ENCODE measurements at regions not wholly inside any gene's neighbourhood (a gene's known extent, or its start where the extent isn't known, plus 50 kb on each side); places are given as distances from the start of the nearest gene placed in this dataset.
"Not testable (repeated sequence)": the region's sequence is repeated elsewhere in the genome, so short reads cannot be mapped to it uniquely, and the experiment has no call there.

GRCh38 chr18:4631239-4631638, 176.1 kb upstream of the DLGAP1 start:
- DNase-seq = no peak

DNA sequence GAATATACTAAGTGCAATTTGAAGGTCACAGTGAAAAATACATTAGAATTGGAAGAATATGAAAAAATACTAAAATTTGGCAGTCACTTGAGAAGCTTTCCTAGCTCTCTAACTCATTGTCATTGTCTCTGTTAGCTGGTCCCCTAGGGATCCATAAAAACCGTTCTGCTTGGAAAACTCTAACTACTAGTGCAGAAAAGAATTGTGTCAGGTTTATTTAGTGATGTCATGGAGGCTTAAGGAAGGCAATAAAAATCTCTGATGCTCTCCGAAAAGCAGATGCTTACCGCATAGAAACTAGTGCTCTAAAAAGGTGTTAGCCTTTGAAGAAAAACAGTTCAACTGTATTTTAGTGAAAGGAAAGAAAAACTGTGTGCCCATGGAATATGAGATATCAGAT, 150.1 kb upstream of the DLGAP1 start:
- DNase-seq = no peak

DNA sequence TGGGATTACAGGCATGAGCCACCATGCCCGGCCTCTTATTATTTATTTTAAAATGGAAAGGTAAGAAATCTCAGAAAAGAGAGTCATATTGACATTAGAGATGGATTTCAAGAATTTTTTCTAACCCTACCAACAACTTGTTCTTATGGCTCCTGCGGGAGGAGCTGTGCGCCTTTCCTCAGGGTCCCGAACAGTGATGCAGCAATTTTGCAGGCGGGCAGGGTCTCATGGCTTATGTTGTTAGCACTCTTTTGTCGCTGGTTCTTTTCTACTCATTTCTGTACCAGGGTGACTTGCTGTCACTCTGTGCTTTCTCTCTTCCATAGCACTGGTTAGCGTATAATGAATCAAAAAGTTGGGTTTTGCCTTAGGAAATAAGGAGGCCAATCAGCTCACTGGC, 148.8 kb upstream of the DLGAP1 start:
- DNase-seq = no peak

DNA sequence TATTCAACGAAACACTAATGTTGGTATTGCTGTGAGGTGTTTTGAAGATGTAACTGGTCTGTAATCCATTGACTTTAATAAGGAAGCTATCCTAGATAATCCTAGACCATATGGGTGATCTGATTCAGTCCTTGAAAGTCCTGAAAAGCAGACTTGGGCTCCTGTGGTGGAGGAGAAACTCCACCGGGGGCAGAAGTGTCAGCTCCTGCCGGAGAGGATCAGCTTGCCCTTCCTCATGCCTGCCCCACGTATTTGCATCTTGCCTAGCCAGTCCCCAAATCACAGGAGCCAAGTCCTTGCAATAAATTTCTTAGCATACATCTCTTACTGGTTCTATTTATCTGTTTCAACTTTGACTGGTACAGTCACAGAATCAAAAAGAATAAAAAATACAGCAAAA, 144.2 kb upstream of the DLGAP1 start:
- DNase-seq = no peak

DNA sequence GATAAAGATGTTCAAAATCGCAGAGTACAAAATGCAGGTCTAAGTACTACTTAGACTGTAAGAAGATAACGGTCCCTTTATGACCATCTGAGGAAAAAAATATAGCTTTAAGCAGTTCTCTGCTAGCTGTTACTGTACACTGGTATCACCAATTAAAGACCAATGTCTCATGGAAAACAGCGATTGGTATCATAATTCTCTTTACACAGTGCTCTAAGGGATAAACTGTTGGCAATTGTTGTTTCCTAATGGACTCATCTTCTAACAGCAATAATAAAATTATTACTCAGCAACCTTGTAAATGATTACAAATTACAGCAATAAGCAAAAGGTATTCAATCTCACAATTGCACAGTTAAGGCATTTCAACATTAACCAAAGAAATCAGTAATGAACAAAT, 142.2 kb upstream of the DLGAP1 start:
- no peak for DNase-seq

GRCh38 chr18:4593895-4594294, 138.8 kb upstream of the DLGAP1 start:
- DNase-seq = no peak

DNA sequence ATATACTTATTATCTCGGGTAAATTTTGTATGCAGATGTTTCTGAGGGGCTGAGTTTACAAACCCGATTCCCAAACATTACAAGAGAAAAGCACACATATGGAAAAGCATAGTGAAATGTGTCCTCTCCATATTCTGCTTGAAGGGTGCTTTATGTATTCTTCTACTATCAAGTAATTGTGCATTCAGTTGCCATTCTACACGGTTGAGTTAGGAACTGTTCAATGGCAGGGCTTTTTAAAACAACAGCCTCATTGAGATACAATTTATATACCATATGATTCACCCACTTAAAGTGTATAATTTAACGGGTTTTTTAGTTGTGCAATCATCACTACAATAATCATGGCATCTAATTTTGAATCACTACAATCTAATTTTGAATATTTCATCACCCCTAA, 138.4 kb upstream of the DLGAP1 start:
- DNase-seq = no peak

GRCh38 chr18:4589056-4589800, 134.1 kb upstream of the DLGAP1 start:
- DNase-seq = no peak

DNA sequence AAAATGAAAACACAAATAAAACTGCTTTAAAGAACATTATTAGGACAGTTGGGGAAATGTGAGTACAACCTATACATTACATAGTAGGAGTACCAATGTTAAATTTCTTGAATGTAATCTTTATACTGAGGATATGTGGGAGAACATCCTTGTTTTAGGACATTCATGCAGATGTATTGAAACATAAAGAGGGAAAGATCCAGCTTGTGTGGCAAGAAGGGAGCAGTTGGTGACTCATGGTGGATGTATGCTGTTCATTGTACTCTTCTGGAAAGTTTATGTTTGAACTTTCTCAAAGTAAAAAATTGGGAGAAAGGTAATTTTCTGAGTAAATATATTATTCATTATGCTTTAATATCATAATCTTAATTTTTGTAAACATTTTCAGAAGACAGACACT, 132.1 kb upstream of the DLGAP1 start:
- no peak for DNase-seq

GRCh38 chr18:4586731-4587130, 131.6 kb upstream of the DLGAP1 start:
- no peak for DNase-seq

- no peak for DNase-seq
These were observed 127.6 kb upstream of the DLGAP1 start for GRCh38 chr18:4582431-4583335.

GRCh38 chr18:4581966-4582365, 126.9 kb upstream of the DLGAP1 start:
- no peak for DNase-seq

- no peak for DNase-seq
These were observed 123.3 kb upstream of the DLGAP1 start for GRCh38 chr18:4578449-4578848.

DNA sequence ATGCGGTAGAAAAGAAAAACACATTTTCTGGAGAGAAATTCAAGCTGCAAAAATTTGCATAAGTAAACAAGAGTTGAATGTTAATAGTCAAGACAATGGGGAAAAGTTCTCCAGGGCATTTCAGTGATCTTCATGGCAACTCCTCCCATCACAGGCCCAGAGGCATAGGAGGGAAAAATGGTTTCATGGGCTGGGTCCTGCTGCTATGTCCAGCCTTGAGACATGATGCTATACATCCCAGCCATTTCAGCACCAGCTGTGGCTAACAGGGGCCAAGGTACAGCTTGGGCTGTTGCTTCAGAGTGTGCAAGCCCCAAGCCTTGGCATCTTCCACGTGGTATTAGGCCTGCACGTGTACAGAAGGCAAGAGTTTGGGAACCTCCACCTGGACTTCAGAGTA, 118.6 kb upstream of the DLGAP1 start:
- DNase-seq = no peak

- no peak for DNase-seq
These were observed 102.4 kb upstream of the DLGAP1 start for GRCh38 chr18:4557502-4557901.

DNA sequence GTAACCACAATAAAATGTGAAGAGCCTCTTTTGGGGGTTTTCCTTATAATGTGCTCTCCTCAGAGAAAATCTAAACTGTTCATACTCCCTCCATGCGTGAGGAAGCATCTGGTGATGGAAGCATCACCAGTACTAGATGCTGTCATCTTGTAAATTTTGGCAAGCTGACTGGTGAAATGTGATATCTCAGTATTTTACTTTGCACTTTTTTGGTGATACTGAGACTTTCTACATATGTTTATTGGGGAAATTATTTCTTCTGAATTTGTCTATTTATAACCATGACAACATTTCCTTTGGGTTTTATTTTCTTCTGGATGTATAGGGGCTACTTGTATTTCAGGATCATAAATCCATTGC, 95.9 kb upstream of the DLGAP1 start:
- no peak for DNase-seq

DNA sequence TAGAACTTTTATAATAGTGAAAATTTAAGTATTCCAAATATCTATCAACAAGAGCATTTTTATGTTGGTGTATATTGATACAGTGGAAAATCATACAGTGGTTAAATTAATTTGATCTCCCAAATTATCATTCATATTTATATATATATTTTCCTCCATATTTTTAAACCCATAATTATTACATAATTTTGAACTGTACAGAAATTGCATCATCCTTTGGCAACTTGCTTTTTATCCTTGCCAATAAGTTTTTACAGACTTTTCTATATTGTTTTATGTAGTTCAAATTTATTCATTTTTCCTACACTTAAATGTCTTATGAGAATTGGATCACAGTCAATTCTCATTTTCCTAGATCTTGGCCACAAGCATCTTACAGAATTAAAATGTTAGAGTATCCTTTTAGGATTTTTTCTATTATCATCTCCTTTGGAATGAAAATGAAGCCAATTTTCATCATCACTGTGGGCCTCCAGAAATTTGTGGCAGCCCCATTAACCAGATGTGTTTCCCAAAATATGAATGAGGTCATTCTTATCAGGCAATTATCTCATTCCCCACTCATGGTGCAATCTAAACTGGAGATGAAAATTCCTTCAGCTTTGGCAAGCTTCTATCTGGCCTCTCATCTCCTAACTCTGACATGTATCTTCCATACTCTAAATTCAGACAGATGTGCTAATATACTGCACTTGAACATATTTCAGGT, 94.2 kb upstream of the DLGAP1 start:
- DNase-seq = no peak

DNA sequence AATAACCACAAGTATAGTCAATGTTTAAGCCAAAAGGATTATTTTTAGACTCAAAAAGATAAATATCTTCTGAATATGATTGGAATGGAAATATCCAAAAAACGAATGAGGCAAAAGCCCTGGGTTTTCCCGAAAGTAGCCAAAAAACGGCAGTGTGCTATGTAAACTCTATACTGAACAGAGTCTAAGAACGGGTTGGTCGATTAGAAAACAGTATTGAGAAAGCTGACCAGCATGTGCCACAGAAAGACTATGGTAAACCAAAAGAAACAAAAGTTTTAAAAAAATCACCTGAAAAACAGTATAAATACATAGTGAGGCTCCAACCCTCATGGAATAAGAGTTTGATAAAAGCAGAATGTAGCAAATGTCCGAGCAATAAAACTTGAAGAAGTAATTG, 92.0 kb upstream of the DLGAP1 start:
- no peak for DNase-seq

DNA sequence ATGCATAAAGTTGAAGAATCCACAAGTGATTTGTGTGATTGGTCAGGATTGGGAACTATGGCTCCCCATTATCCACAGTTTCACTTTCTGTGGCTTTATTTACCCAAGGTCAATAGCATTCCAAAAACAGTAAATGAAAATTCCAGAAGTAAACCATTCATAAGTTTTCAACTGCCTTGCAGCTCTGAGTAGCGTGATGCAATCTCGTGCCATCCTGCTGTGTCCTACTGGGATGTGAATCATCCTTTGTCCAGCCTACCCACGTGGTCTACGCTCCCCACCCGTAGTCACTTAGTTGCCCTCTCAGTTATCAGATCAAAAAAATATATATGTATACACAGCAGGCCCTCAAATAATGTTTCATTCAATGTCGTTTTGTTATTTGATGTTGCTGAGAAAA, 89.0 kb upstream of the DLGAP1 start:
- no peak for DNase-seq

GRCh38 chr18:4543711-4544110, 88.6 kb upstream of the DLGAP1 start:
- DNase-seq = no peak

- no peak for DNase-seq
These were observed 86.5 kb upstream of the DLGAP1 start for GRCh38 chr18:4541588-4541987.

DNA sequence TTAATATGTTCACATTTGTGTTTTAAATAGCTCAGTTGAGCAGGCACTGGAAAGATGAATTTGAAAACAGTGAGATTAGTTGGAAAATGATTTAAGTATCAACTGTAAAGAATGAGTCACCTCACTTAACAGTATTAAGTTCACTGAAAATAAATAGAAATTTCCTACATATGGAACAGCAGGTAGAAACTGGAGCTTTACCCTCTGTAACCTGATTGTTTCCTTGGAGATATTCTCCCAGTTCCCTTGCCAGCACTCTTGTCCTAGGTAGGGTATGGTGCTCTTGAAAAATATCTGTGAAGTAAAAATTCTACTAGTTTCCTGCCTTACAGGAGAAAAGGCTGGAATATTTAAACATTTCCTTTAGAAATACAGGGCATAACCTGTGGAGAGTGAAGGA, 81.3 kb upstream of the DLGAP1 start:
- no peak for DNase-seq

DNA sequence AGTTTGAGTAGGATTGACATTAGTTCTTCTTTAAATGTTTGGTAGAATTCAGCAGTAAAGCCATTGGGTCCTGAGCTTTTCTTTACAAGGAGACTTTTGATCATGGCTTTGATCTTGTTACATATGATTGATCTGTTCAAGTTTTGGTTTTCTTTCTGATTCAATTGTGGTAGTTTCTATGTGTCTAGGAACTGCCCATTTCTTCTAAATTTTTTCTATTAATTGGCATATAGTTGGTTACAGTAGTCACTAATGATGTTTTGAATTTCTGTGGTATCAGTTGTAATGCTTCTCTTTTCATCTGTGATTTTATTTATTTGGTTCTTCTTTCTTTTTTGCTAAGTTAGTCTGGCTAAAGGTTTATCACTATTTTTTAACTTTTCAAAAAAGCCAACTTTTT, 73.3 kb upstream of the DLGAP1 start:
- DNase-seq = no peak

- DNase-seq = not testable (repeated sequence)
These were observed 72.7 kb upstream of the DLGAP1 start for GRCh38 chr18:4527826-4528225.

All from stimulated activated CD4-positive, alpha-beta T cell treated with anti-CD3 and anti-CD28 coated beads, Interleukin-4, amount 100 ng/mL, for 24 hours (primary cell).